Esophagus muscularis mucosa (tissue), 3 donors: ENCODE measurements at regions not wholly inside any gene's neighbourhood (a gene's known extent, or its start where the extent isn't known, plus 50 kb on each side); places are given as distances from the start of the nearest gene placed in this dataset.

Experiments
- CTCF ChIP-seq, 3 experiments: fragments of 200-600 bp in 2 of 3; fragments of 450-650 bp in 1 of 3; sonication (generic) in 2 of 3; IDR thresholded peaks; one replicate each; pipeline ENCODE4 v1.5.1; 2017 to 2019; ENCODE audit warnings: antibody characterized with exemption in 3 of 3, mild to moderate bottlenecking in 2 of 3, moderate library complexity in 1 of 3
- POLR2A ChIP-seq: fragments of 450-650 bp; IDR thresholded peaks from one replicate; pipeline ENCODE4 v1.6.1; 2017; ENCODE audit warnings: antibody characterized with exemption, moderate library complexity, mild to moderate bottlenecking, low read depth

DNA sequence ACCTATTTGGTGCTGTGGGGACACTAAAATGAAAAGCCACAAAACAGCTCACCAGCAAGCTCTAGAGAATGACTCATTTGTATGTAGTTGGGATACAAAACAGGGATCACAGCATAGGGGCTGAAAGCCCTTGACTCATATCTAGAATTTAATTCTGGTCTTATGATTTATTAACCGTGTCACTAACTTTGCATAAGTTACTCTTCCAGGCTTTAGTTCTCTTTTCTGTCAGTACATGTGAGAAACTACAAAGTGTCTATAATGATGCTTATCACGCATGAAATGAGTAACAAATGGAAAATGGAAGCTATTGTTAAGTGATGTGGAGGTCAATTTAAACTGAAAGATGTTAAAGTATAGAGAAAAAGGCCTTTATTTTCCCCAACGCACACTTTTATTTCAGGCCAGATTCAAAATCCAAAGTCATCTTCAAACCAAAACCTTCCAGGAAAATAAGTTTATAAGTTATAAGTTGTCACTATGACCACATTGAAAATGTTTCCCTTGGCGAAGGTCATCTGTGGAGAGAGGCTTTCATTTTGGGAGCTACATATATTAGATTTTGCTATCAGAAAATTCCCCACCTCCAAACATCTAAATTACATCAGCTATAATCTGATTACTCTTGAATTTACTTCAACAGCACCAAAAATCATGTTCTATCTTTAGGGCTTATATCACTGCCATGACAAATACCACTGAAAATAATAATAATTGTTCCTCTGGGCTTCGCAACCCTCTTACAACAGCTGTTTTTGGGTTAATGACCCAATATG is 430.5 kb downstream of the MRPL39 start:
- no peak for TF ChIP-seq CTCF (IDR thresholded peaks at IDR 0.05)
- TF ChIP-seq POLR2A: no peak
